ENCODE measurements at regions not wholly inside any gene's neighbourhood (a gene's known extent, or its start where the extent isn't known, plus 50 kb on each side); places are given as distances from the start of the nearest gene placed in this dataset.

GRCh38 chr11:134634897-134635831, 223.1 kb upstream of the B3GAT1 start:
- ATAC-seq, result no peak
- H3K27me3 Mint-ChIP-seq, result peaks cover 46% of the 10 kb centered on the region

GRCh38 chr11:134633276-134633675, 221.2 kb upstream of the B3GAT1 start:
- no peaks in the 10 kb centered on the region for H3K4me1 Mint-ChIP-seq
- no peak overlapping the region for H3K4me3 Mint-ChIP-seq
- no peaks in the 10 kb centered on the region for H3K9me3 ChIP-seq (ENCODE audit: control insufficient read depth, low read length, poor library complexity, severe bottlenecking)
- peaks cover 2% of the 10 kb centered on the region for H3K36me3 Mint-ChIP-seq (ENCODE audit: low read depth)
- DNase-seq (no peak), ATAC-seq (no peak)
- no peak overlapping the region for H3K27ac Mint-ChIP-seq
- H3K27me3 Mint-ChIP-seq, result peaks cover 46% of the 10 kb centered on the region

More at GRCh38 chr11:134634897-134635831, 223.1 kb upstream of the B3GAT1 start:
- DNase-seq, result no peak
- Mint-ChIP-seq H3K27ac (no peak overlapping the region), H3K4me1 (no peaks in the 10 kb centered on the region), H3K4me3 (no peak overlapping the region), H3K36me3 (ENCODE audit: low read depth) (peaks cover 2% of the 10 kb centered on the region)
- H3K9me3 ChIP-seq (ENCODE audit: control insufficient read depth, low read length, poor library complexity, severe bottlenecking), result no peaks in the 10 kb centered on the region

GRCh38 chr11:134632347-134633119, 220.5 kb upstream of the B3GAT1 start:
- no peaks in the 10 kb centered on the region for H3K4me1 Mint-ChIP-seq
- ATAC-seq (no peak), DNase-seq (no peak)
- peaks cover 51% of the 10 kb centered on the region for H3K27me3 Mint-ChIP-seq
- peaks cover 2% of the 10 kb centered on the region for H3K36me3 Mint-ChIP-seq (ENCODE audit: low read depth)
- H3K27ac Mint-ChIP-seq, result no peak overlapping the region
- H3K9me3 ChIP-seq (ENCODE audit: control insufficient read depth, low read length, poor library complexity, severe bottlenecking), result no peaks in the 10 kb centered on the region
- H3K4me3 Mint-ChIP-seq, result no peak overlapping the region

- H3K4me3 Mint-ChIP-seq, result no peak overlapping the region
- peaks cover 38% of the 10 kb centered on the region for H3K27me3 Mint-ChIP-seq
- ATAC-seq (no peak), DNase-seq (no peak)
- no peak overlapping the region for H3K27ac Mint-ChIP-seq
- H3K9me3 ChIP-seq (ENCODE audit: control insufficient read depth, low read length, poor library complexity, severe bottlenecking), result no peaks in the 10 kb centered on the region
- no peaks in the 10 kb centered on the region for H3K4me1 Mint-ChIP-seq
- peaks cover 2% of the 10 kb centered on the region for H3K36me3 Mint-ChIP-seq (ENCODE audit: low read depth)
Measured at GRCh38 chr11:134630861-134631260, 218.8 kb upstream of the B3GAT1 start.

- ATAC-seq (no peak), DNase-seq (no peak)
- no peaks in the 10 kb centered on the region for H3K36me3 Mint-ChIP-seq (ENCODE audit: low read depth)
- H3K27ac Mint-ChIP-seq, result no peak overlapping the region
- H3K27me3 Mint-ChIP-seq, result peaks cover 44% of the 10 kb centered on the region
- no peaks in the 10 kb centered on the region for H3K4me1 Mint-ChIP-seq
- H3K4me3 Mint-ChIP-seq, result no peak overlapping the region
- H3K9me3 ChIP-seq (ENCODE audit: control insufficient read depth, low read length, poor library complexity, severe bottlenecking), result no peaks in the 10 kb centered on the region
Measured at GRCh38 chr11:134628426-134628825, 216.4 kb upstream of the B3GAT1 start.

GRCh38 chr11:134626032-134626431, 214.0 kb upstream of the B3GAT1 start:
- H3K4me3 Mint-ChIP-seq, result no peak overlapping the region
- no peak overlapping the region for H3K27ac Mint-ChIP-seq
- no peak for DNase-seq
- no peaks in the 10 kb centered on the region for H3K4me1 Mint-ChIP-seq
- H3K27me3 Mint-ChIP-seq, result peaks cover 57% of the 10 kb centered on the region
- ATAC-seq, result no peak
- H3K36me3 Mint-ChIP-seq (ENCODE audit: low read depth), result no peaks in the 10 kb centered on the region
- H3K9me3 ChIP-seq (ENCODE audit: control insufficient read depth, low read length, poor library complexity, severe bottlenecking), result no peaks in the 10 kb centered on the region

GRCh38 chr11:134625631-134626030, 213.6 kb upstream of the B3GAT1 start:
- Mint-ChIP-seq H3K4me1 (no peaks in the 10 kb centered on the region), H3K4me3 (no peak overlapping the region), H3K36me3 (ENCODE audit: low read depth) (no peaks in the 10 kb centered on the region), H3K27ac (no peak overlapping the region), H3K27me3 (peaks cover 61% of the 10 kb centered on the region)
- no peaks in the 10 kb centered on the region for H3K9me3 ChIP-seq (ENCODE audit: control insufficient read depth, low read length, poor library complexity, severe bottlenecking)
- DNase-seq (no peak), ATAC-seq (no peak)

GRCh38 chr11:134625151-134625550, 213.1 kb upstream of the B3GAT1 start:
- no peak for ATAC-seq
- Mint-ChIP-seq H3K27ac (no peak overlapping the region), H3K36me3 (ENCODE audit: low read depth) (no peaks in the 10 kb centered on the region), H3K4me1 (no peaks in the 10 kb centered on the region), H3K4me3 (no peak overlapping the region), H3K27me3 (peaks cover 64% of the 10 kb centered on the region)
- H3K9me3 ChIP-seq (ENCODE audit: control insufficient read depth, low read length, poor library complexity, severe bottlenecking), result no peaks in the 10 kb centered on the region
- DNase-seq, result no peak

- no peaks in the 10 kb centered on the region for H3K9me3 ChIP-seq (ENCODE audit: control insufficient read depth, low read length, poor library complexity, severe bottlenecking)
- Mint-ChIP-seq H3K4me3 (no peak overlapping the region), H3K4me1 (no peaks in the 10 kb centered on the region), H3K27me3 (peaks cover 62% of the 10 kb centered on the region), H3K36me3 (ENCODE audit: low read depth) (no peaks in the 10 kb centered on the region), H3K27ac (no peak overlapping the region)
- no peak for DNase-seq
- ATAC-seq, result no peak
Measured at GRCh38 chr11:134624166-134624920, 212.3 kb upstream of the B3GAT1 start.

- no peak for DNase-seq
- no peaks in the 10 kb centered on the region for H3K4me1 Mint-ChIP-seq
- no peak for ATAC-seq
- no peaks in the 10 kb centered on the region for H3K9me3 ChIP-seq (ENCODE audit: control insufficient read depth, low read length, poor library complexity, severe bottlenecking)
- no peaks in the 10 kb centered on the region for H3K36me3 Mint-ChIP-seq (ENCODE audit: low read depth)
- peaks cover 61% of the 10 kb centered on the region for H3K27me3 Mint-ChIP-seq
- no peak overlapping the region for H3K27ac Mint-ChIP-seq
- no peak overlapping the region for H3K4me3 Mint-ChIP-seq
Measured at GRCh38 chr11:134623711-134624110, 211.7 kb upstream of the B3GAT1 start.

GRCh38 chr11:134622458-134622857, 210.4 kb upstream of the B3GAT1 start:
- H3K9me3 ChIP-seq (ENCODE audit: control insufficient read depth, low read length, poor library complexity, severe bottlenecking), result no peaks in the 10 kb centered on the region
- H3K4me1 Mint-ChIP-seq, result no peaks in the 10 kb centered on the region
- ATAC-seq, result no peak
- DNase-seq, result no peak
- no peaks in the 10 kb centered on the region for H3K36me3 Mint-ChIP-seq (ENCODE audit: low read depth)
- no peak overlapping the region for H3K4me3 Mint-ChIP-seq
- peaks cover 53% of the 10 kb centered on the region for H3K27me3 Mint-ChIP-seq
- no peak overlapping the region for H3K27ac Mint-ChIP-seq

GRCh38 chr11:134617360-134617759, 205.3 kb upstream of the B3GAT1 start:
- no peak overlapping the region for H3K27ac Mint-ChIP-seq
- peaks cover 48% of the 10 kb centered on the region for H3K27me3 Mint-ChIP-seq
- DNase-seq (no peak), ATAC-seq (no peak)
- no peaks in the 10 kb centered on the region for H3K4me1 Mint-ChIP-seq
- no peaks in the 10 kb centered on the region for H3K9me3 ChIP-seq (ENCODE audit: control insufficient read depth, low read length, poor library complexity, severe bottlenecking)
- no peak overlapping the region for H3K4me3 Mint-ChIP-seq
- no peaks in the 10 kb centered on the region for H3K36me3 Mint-ChIP-seq (ENCODE audit: low read depth)

- DNase-seq (no peak), ATAC-seq (no peak)
- H3K4me1 Mint-ChIP-seq, result no peaks in the 10 kb centered on the region
- no peak overlapping the region for H3K27ac Mint-ChIP-seq
- peaks cover 45% of the 10 kb centered on the region for H3K27me3 Mint-ChIP-seq
- H3K4me3 Mint-ChIP-seq, result no peak overlapping the region
- H3K9me3 ChIP-seq (ENCODE audit: control insufficient read depth, low read length, poor library complexity, severe bottlenecking), result no peaks in the 10 kb centered on the region
- H3K36me3 Mint-ChIP-seq (ENCODE audit: low read depth), result no peaks in the 10 kb centered on the region
Measured at GRCh38 chr11:134616038-134616437, 204.0 kb upstream of the B3GAT1 start.

Data from T-helper 17 cell (primary cell).